HEK293 (cell line): ENCODE measurements at regions not wholly inside any gene's neighbourhood (a gene's known extent, or its start where the extent isn't known, plus 50 kb on each side); places are given as distances from the start of the nearest gene placed in this dataset.

Experiments used
- CTCF ChIP-seq: fragments of 450-650 bp; formaldehyde crosslinking; IDR thresholded peaks from 2 replicates; pipeline ENCODE4 v1.5.1; 2016; ENCODE audit warnings: missing biosample characterization, missing genetic modification characterization
- KLF10 ChIP-seq: fragments of 450-650 bp; IDR thresholded peaks from 2 replicates; pipeline ENCODE4 v1.5.1; 2018; ENCODE audit warnings: missing biosample characterization, mild to moderate bottlenecking, missing genetic modification characterization
- REST ChIP-seq: fragments of 450-650 bp; formaldehyde crosslinking; IDR thresholded peaks from 2 replicates; pipeline ENCODE4 v1.5.1; 2016; ENCODE audit warnings: missing biosample characterization, missing genetic modification characterization
- TCF7L2 ChIP-seq: IDR thresholded peaks from 2 replicates; pipeline ENCODE4 v1.6.1; 2011; ENCODE audit warnings: low read depth, mild to moderate bottlenecking, inconsistent platforms, low read length, moderate library complexity, borderline replicate concordance
- YY1 ChIP-seq: fragments of 450-650 bp; formaldehyde crosslinking; IDR thresholded peaks from 2 replicates; pipeline ENCODE4 v1.5.1; 2018; ENCODE audit warnings: missing biosample characterization, missing genetic modification characterization
- ZBTB8A ChIP-seq: fragments of 450-650 bp; formaldehyde crosslinking; IDR thresholded peaks from 2 replicates; pipeline ENCODE4 v1.5.1; 2016; ENCODE audit warnings: missing biosample characterization, missing genetic modification characterization
- ZNF629 ChIP-seq: fragments of 450-650 bp; formaldehyde crosslinking; IDR thresholded peaks from 2 replicates; pipeline ENCODE4 v1.5.1; 2017; ENCODE audit warnings: missing biosample characterization, missing genetic modification characterization

GRCh38 chr18:70848329-70848728 is 559.5 kb downstream of the SOCS6 start:
- TF ChIP-seq YY1 (tag by site-specific recombination), result no peak
- TF ChIP-seq ZNF629, result no peak
- TF ChIP-seq ZBTB8A (tag by site-specific recombination), result no peak
- TF ChIP-seq REST, result no peak
- TF ChIP-seq CTCF (tag by site-specific recombination), result no peak
- TF ChIP-seq TCF7L2, result no peak
- TF ChIP-seq KLF10 (tag by site-specific recombination), result no peak
